ENCODE measurements at regions not wholly inside any gene's neighbourhood (a gene's known extent, or its start where the extent isn't known, plus 50 kb on each side); places are given as distances from the start of the nearest gene placed in this dataset.

- CTCF ChIA-PET, result no interaction called here
- no peaks in the 10 kb centered on the region for H4K20me1 ChIP-seq (ENCODE audit: insufficient read depth)
- no peaks in the 10 kb centered on the region for H3K27me3 ChIP-seq (ENCODE audit: insufficient read depth)
- H3F3A ChIP-seq (replicated peaks; ENCODE audit: insufficient read depth), result peaks cover 15% of the 10 kb centered on the region
- no peaks in the 10 kb centered on the region for H3K9me3 ChIP-seq
- H3K4me3 ChIP-seq (ENCODE audit: low read depth in 2 of 2, low read length in 1 of 2), result no peak overlapping the region
- POLR2A ChIA-PET, result no interaction called here
- H3K9me2 ChIP-seq, result no peaks in the 10 kb centered on the region
- H2AFZ ChIP-seq (ENCODE audit: low read depth), result no peak overlapping the region
- H3K79me2 ChIP-seq (ENCODE audit: insufficient read depth), result no peaks in the 10 kb centered on the region
- no peak for TF ChIP-seq PBX3 (IDR thresholded peaks at IDR 0.05)
- no peak for TF ChIP-seq CTCF (IDR thresholded peaks at IDR 0.05)
- TF ChIP-seq MAX (IDR thresholded peaks at IDR 0.05; ENCODE audit: low read depth), result no peak
- 17% methylated on average over 2 of the region's 2 CpGs for WGBS (ENCODE audit: low lambda C conversion rate)
- H3K4me1 ChIP-seq (ENCODE audit: control insufficient read depth in 1 of 2, insufficient read depth in 2 of 2, low read depth in 1 of 2, low read length in 1 of 2), result peaks cover 0 to 5% of the 10 kb centered on the region in 2 experiments
- DNase-seq, result no peak
- no peak overlapping the region for H3K27ac ChIP-seq (ENCODE audit: low read depth in 2 of 2, low read length in 1 of 2)
- no peak overlapping the region for H3K4me2 ChIP-seq
- no peak overlapping the region for H3K9ac ChIP-seq
- H3K36me3 ChIP-seq (replicated peaks in 1 of 2; ENCODE audit: control insufficient read depth in 1 of 2, insufficient read depth in 2 of 2, low read length in 1 of 2), result no peaks in the 10 kb centered on the region
Observed at GRCh38 chr21:35777081-35777480, 283.2 kb downstream of the SETD4 start.

- no peaks in the 10 kb centered on the region for H3K27me3 ChIP-seq (ENCODE audit: insufficient read depth)
- no peak overlapping the region for H3K9ac ChIP-seq
- POLR2A ChIA-PET, result no interaction called here
- H3K4me1 ChIP-seq (ENCODE audit: control insufficient read depth in 1 of 2, insufficient read depth in 2 of 2, low read depth in 1 of 2, low read length in 1 of 2), result peaks cover 0 to 5% of the 10 kb centered on the region in 2 experiments
- 14% methylated on average over 7 of the region's 7 CpGs for WGBS (ENCODE audit: low lambda C conversion rate)
- CTCF ChIA-PET, result no interaction called here
- no peak overlapping the region for H3K4me2 ChIP-seq
- no peaks in the 10 kb centered on the region for H3K9me2 ChIP-seq
- H3K36me3 ChIP-seq (replicated peaks in 1 of 2; ENCODE audit: control insufficient read depth in 1 of 2, insufficient read depth in 2 of 2, low read length in 1 of 2), result no peaks in the 10 kb centered on the region
- H3F3A ChIP-seq (replicated peaks; ENCODE audit: insufficient read depth), result peaks cover 21% of the 10 kb centered on the region
- no peak overlapping the region for H3K4me3 ChIP-seq (ENCODE audit: low read depth in 2 of 2, low read length in 1 of 2)
- no peak overlapping the region for H3K27ac ChIP-seq (ENCODE audit: low read depth in 2 of 2, low read length in 1 of 2)
- no peaks in the 10 kb centered on the region for H4K20me1 ChIP-seq (ENCODE audit: insufficient read depth)
- no peak overlapping the region for H2AFZ ChIP-seq (ENCODE audit: low read depth)
- no peaks in the 10 kb centered on the region for H3K79me2 ChIP-seq (ENCODE audit: insufficient read depth)
- no peaks in the 10 kb centered on the region for H3K9me3 ChIP-seq
- no peak for DNase-seq
- TF ChIP-seq ZBTB33 (IDR thresholded peaks at IDR 0.05; ENCODE audit: borderline replicate concordance, low read depth) (no peak), TCF12 (IDR thresholded peaks at IDR 0.05) (no peak), MEF2A (IDR thresholded peaks at IDR 0.05; ENCODE audit: borderline replicate concordance, low read depth) (no peak), USF1 (IDR thresholded peaks at IDR 0.05; ENCODE audit: borderline replicate concordance, low read depth) (no peak), CTCF (IDR thresholded peaks at IDR 0.05) (no peak), TAF1 (IDR thresholded peaks at IDR 0.05; ENCODE audit: borderline replicate concordance, low read depth, low read length) (no peak), MAX (IDR thresholded peaks at IDR 0.05; ENCODE audit: low read depth) (no peak), POLR2AphosphoS5 (IDR thresholded peaks at IDR 0.05; ENCODE audit: low read depth, low read length) (no peak), RFX5 (IDR thresholded peaks at IDR 0.05; ENCODE audit: low read length) (no peak), EZH2phosphoT487 (IDR thresholded peaks at IDR 0.05; ENCODE audit: borderline replicate concordance, low read depth) (no peak), IRF3 (IDR thresholded peaks at IDR 0.05; ENCODE audit: low read depth, low read length) (no peak), MXI1 (IDR thresholded peaks at IDR 0.05; ENCODE audit: low read depth, low read length) (no peak), FOXM1 (IDR thresholded peaks at IDR 0.05; ENCODE audit: low read depth) (no peak), RXRA (IDR thresholded peaks at IDR 0.05; ENCODE audit: borderline replicate concordance, low read depth) (no peak)
Observed at GRCh38 chr21:35775778-35776544, 284.4 kb downstream of the SETD4 start.

All from SK-N-SH (cell line).